GM13977 (cell line): ENCODE measurements at regions not wholly inside any gene's neighbourhood (a gene's known extent, or its start where the extent isn't known, plus 50 kb on each side); places are given as distances from the start of the nearest gene placed in this dataset.
"Not testable (repeated sequence)": the region's sequence is repeated elsewhere in the genome, so short reads cannot be mapped to it uniquely, and the experiment has no call there.

Experiments used
- DNase-seq: peaks from one replicate; pipeline ENCODE4 v3.0.0; 2012; ENCODE audit warnings: low spot score
- in situ Hi-C: fragments of 300-500 bp; cut with MboI; formaldehyde crosslinking; loops from one replicate; pipeline ENCODE4 v1.12.0; 2022; ENCODE audit warnings: low sequenced_read_pairs, low pct_unique_long_range_greater_than_20kb, mixed read lengths, inconsistent platforms; ENCODE audit not compliant: unreplicated experiment
- TF ChIP-seq, protein P1 (sequence below): IDR thresholded peaks from 2 replicates; pipeline ENCODE4 v1.5.1; 2012; ENCODE audit warnings: mild to moderate bottlenecking, control low read depth; ENCODE audit not compliant: insufficient read depth; ENCODE audit errors: extremely low read depth, missing control alignments

DNA sequence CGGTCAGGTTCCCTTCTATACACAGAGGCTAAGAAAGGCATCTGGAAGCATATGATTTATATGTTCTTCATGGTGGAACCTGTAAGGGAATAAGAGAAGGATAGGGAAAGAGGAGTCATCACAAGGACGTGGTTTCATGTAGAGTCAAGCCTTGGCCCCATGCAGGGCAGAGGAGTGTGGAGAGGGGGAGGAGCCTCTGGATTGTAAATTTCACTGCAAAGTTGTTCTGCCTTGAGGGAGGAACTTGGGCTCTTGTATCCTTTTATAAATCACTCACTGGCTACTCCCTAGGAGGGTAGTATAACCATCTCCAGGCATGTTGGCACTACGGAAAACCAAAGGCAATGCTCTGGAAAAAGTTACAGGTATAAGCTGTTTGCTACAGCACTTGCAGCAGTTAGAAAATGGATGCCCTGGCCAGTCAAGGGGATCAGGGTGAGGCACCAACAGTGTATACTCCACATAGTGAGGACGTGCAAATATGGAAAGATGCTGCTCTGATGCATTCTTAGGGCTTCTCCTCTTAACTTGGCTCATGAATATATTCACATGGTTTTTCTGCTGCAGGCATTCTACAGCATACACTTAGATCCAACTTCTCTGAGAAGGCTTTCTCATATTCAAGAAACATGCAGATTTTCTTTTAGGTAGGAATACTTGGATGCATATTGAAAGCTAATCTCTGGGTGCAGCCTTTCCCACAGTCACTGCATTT, 60.3 kb upstream of the ZNF81 start:
- TF ChIP-seq, protein P1, sequence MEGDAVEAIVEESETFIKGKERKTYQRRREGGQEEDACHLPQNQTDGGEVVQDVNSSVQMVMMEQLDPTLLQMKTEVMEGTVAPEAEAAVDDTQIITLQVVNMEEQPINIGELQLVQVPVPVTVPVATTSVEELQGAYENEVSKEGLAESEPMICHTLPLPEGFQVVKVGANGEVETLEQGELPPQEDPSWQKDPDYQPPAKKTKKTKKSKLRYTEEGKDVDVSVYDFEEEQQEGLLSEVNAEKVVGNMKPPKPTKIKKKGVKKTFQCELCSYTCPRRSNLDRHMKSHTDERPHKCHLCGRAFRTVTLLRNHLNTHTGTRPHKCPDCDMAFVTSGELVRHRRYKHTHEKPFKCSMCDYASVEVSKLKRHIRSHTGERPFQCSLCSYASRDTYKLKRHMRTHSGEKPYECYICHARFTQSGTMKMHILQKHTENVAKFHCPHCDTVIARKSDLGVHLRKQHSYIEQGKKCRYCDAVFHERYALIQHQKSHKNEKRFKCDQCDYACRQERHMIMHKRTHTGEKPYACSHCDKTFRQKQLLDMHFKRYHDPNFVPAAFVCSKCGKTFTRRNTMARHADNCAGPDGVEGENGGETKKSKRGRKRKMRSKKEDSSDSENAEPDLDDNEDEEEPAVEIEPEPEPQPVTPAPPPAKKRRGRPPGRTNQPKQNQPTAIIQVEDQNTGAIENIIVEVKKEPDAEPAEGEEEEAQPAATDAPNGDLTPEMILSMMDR, result no peak
- in situ Hi-C loops, result no loop called here
- DNase-seq, result no peak

- TF ChIP-seq, protein P1, result no peak
- in situ Hi-C loops, result no loop called here
- DNase-seq, result no peak
These were observed 63.9 kb upstream of the ZNF81 start for GRCh38 chrX:47772764-47773163.

- DNase-seq, result no peak
- TF ChIP-seq, protein P1, result no peak
- in situ Hi-C loops, result no loop called here
These were observed 65.2 kb upstream of the ZNF81 start for GRCh38 chrX:47771473-47771872.

DNA sequence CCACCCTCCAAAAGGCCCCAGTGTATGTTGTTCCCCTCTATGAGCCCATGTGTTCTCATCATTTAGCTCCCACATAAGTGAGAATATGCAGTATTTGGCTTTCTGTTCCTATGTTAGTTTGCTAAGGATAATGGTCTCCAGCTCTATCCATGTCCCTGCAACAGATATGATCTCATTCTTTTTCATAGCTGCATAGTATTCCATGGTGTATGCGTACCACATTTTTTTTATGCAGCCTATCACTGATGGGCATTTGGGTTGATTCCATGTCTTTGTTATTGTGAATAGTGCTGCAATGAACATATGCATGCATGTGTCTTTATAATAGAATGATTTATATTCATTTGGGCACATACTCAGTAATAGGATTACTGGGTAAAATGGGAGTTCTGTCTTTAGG, 73.9 kb upstream of the ZNF81 start:
- DNase-seq, in situ Hi-C loops: not testable (repeated sequence)

GRCh38 chrX:47752685-47753084, 84.0 kb upstream of the ZNF81 start:
- TF ChIP-seq, protein P1, result no peak
- DNase-seq, result no peak
- in situ Hi-C loops, result no loop called here

DNA sequence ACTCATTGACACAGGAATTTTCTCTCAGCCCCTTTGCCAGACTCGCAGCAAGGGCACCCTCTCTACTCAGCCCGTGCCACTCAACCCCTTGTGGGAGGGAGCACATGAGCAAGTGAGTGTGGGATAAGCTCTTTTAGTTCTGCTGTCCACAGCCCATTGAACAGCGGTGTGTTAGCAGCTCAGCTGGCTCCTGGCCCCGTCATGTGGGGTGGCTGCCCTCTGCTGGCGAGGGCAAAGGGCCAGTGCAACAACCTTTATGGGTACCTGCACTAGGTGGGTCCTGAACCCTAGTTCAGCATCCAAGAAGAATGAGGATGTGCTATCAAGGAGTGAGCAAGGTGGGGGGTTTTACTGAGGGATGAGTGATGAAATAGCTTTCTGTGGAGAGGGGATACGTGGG, 85.0 kb upstream of the ZNF81 start:
- TF ChIP-seq, protein P1, result peak; percentile 53
- in situ Hi-C loops, result no loop called here
- no peak for DNase-seq

GRCh38 chrX:47749185-47749967, 87.3 kb upstream of the ZNF81 start:
- in situ Hi-C loops, result no loop called here

More at GRCh38 chrX:47749185-47749967, 87.3 kb upstream of the ZNF81 start:
- TF ChIP-seq, protein P1, result no peak
- DNase-seq, result peak; percentile 8
